HUES64 (cell line): ENCODE measurements at regions not wholly inside any gene's neighbourhood (a gene's known extent, or its start where the extent isn't known, plus 50 kb on each side); places are given as distances from the start of the nearest gene placed in this dataset.

Source experiments
- H3K27ac ChIP-seq: 2 replicates; pipeline ENCODE4 v1.7.0; 2013; ENCODE audit warnings: low read depth, low read length, inconsistent platforms
- H3K27me3 ChIP-seq: 2 replicates; pipeline ENCODE4 v1.6.1; 2013; ENCODE audit warnings: mild to moderate bottlenecking, low read length; ENCODE audit not compliant: insufficient read depth
- H3K36me3 ChIP-seq: 2 replicates; pipeline ENCODE4 v1.6.1; 2013; ENCODE audit warnings: mild to moderate bottlenecking, low read length; ENCODE audit not compliant: insufficient read depth
- H3K4me1 ChIP-seq: 2 replicates; pipeline ENCODE4 v1.6.1; 2013; ENCODE audit warnings: mild to moderate bottlenecking, low read length, moderate library complexity; ENCODE audit not compliant: insufficient read depth
- H3K4me3 ChIP-seq: 2 replicates; pipeline ENCODE4 v1.5.1; 2013; ENCODE audit warnings: mild to moderate bottlenecking, low read length, moderate library complexity
- H3K9ac ChIP-seq: 2 replicates; pipeline ENCODE4 v1.6.1; 2013; ENCODE audit warnings: mild to moderate bottlenecking, low read depth, low read length
- H3K9me3 ChIP-seq: 2 replicates; pipeline ENCODE4 v1.6.1; 2013; ENCODE audit warnings: low read depth, low read length; ENCODE audit not compliant: insufficient read depth
- WGBS: fragments of 150-250, 120-280 bp; methylation state at CpG from one replicate; pipeline ENCODE4 v1.1.7; 2013; ENCODE audit warnings: missing lambda C conversion rate; 5-methylcytosine and 5-hydroxymethylcytosine counted together

DNA sequence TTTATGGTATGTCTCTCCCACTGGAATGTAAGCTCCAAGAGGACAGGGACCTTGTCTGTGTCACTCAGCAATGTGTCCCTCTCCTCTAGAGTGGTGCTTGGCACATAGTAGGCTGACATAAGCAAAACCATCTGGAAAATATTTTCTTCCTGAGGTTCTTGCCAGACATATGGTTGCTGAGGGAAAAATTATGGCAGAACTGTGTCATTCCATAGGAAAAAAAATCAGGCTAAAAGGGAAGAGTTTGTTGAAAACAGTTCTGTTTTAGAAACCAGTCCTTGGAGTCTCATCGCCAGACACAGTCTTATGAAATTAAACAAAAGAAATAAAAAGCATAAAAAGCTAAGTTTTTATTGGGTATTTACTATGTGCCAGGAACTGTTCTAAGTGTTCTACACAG, 60.9 kb downstream of the RTL9 start:
- Histone ChIP-seq H3K4me3 (no peak overlapping the region), H3K36me3 (no peaks in the 10 kb centered on the region), H3K4me1 (peaks cover 4% of the 10 kb centered on the region; the same call in 1 of the 2 replicates), H3K27ac (no peak overlapping the region), H3K9me3 (no peaks in the 10 kb centered on the region), H3K9ac (no peak overlapping the region), H3K27me3 (no peaks in the 10 kb centered on the region)
- WGBS, result 100% methylated on average over 1 of the region's 1 CpG

- no peaks in the 10 kb centered on the region for H3K27me3 ChIP-seq
- 87% methylated on average over 9 of the region's 9 CpGs for WGBS
- H3K9ac ChIP-seq, result no peak overlapping the region
- H3K9me3 ChIP-seq, result no peaks in the 10 kb centered on the region
- H3K4me3 ChIP-seq, result no peak overlapping the region
- peaks cover 14% of the 10 kb centered on the region; the same call in 1 of the 2 replicates for H3K4me1 ChIP-seq
- no peaks in the 10 kb centered on the region for H3K36me3 ChIP-seq
- H3K27ac ChIP-seq, result no peak overlapping the region
These were observed 62.3 kb downstream of the RTL9 start for GRCh38 chrX:110420771-110421499.

DNA sequence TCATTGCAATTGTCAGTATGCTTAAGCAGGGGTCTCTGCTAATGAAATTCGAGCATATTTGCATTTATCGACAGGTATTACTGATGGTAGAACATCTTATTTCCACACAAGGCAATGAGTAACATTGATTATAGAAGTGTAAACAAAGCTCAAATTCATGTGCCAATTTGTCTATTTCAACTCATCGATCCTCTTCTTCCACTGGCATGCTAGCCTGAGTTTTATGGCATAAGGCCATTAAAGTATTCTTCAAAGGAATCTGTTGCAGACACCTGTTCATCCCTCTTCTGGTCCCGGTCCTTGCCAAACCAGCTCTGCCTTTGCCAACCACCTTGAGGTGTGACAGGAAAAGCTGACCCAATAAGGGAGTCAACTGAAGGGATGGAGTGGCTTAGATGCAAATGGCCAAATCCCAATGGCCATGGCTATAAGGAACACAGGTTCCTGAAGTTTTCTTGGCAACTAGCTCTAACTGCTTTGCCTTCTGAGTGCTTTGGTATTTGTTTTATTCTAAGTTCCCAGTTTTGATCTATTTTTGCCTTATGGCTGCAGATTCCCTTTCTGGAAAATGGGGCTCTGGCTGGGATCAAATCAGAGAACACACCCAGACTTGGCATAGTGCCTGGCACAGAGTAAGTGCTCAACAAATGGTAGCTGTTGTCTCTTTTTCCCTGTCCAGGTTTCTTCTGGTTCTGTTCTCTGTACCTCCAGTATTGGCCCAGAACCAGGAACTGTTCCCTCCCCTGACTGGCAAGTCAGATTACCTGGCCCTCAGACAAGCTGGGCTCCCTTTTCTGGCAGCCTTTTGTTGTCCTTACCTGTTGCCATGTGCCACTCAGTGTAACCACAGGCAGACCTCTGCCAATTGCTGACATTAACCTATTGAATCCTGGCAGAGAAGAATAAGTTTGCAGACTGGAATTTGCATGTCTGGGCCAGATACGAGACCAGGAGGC, 63.1 kb downstream of the RTL9 start:
- peaks cover 14% of the 10 kb centered on the region; the same call in 1 of the 2 replicates for H3K4me1 ChIP-seq
- 87% methylated on average over 3 of the region's 5 CpGs for WGBS
- H3K27me3 ChIP-seq, result no peaks in the 10 kb centered on the region
- H3K36me3 ChIP-seq, result no peaks in the 10 kb centered on the region
- no peak overlapping the region for H3K4me3 ChIP-seq
- no peak overlapping the region for H3K27ac ChIP-seq
- H3K9me3 ChIP-seq, result no peaks in the 10 kb centered on the region
- H3K9ac ChIP-seq, result no peak overlapping the region

- peaks cover 10% of the 10 kb centered on the region; the same call in 1 of the 2 replicates for H3K4me1 ChIP-seq
- no peaks in the 10 kb centered on the region for H3K27me3 ChIP-seq
- H3K4me3 ChIP-seq, result no peak overlapping the region
- no peak overlapping the region for H3K27ac ChIP-seq
- 78% methylated on average over 2 of the region's 9 CpGs for WGBS
- no peak overlapping the region for H3K9ac ChIP-seq
- no peaks in the 10 kb centered on the region for H3K9me3 ChIP-seq
- H3K36me3 ChIP-seq, result no peaks in the 10 kb centered on the region
These were observed 66.8 kb downstream of the RTL9 start for GRCh38 chrX:110425222-110426154.

GRCh38 chrX:110426155-110426504, 67.5 kb downstream of the RTL9 start:
- Histone ChIP-seq H3K27ac (no peak overlapping the region), H3K4me1 (peaks cover 10% of the 10 kb centered on the region; the same call in 1 of the 2 replicates), H3K27me3 (no peaks in the 10 kb centered on the region), H3K4me3 (no peak overlapping the region), H3K9ac (no peak overlapping the region), H3K36me3 (no peaks in the 10 kb centered on the region), H3K9me3 (no peaks in the 10 kb centered on the region)
- WGBS, result 96% methylated on average over 3 of the region's 6 CpGs

GRCh38 chrX:110427076-110427475, 68.4 kb downstream of the RTL9 start:
- Histone ChIP-seq H3K9me3 (no peaks in the 10 kb centered on the region), H3K9ac (no peak overlapping the region), H3K36me3 (no peaks in the 10 kb centered on the region), H3K27ac (no peak overlapping the region), H3K4me3 (no peak overlapping the region), H3K4me1 (peaks cover 10% of the 10 kb centered on the region; the same call in 1 of the 2 replicates), H3K27me3 (no peaks in the 10 kb centered on the region)
- 57% methylated on average over 1 of the region's 1 CpG for WGBS

- no peaks in the 10 kb centered on the region for H3K27me3 ChIP-seq
- 86% methylated on average over 3 of the region's 3 CpGs for WGBS
- H3K9ac ChIP-seq, result no peak overlapping the region
These were observed 69.5 kb downstream of the RTL9 start for GRCh38 chrX:110428144-110428543.

DNA sequence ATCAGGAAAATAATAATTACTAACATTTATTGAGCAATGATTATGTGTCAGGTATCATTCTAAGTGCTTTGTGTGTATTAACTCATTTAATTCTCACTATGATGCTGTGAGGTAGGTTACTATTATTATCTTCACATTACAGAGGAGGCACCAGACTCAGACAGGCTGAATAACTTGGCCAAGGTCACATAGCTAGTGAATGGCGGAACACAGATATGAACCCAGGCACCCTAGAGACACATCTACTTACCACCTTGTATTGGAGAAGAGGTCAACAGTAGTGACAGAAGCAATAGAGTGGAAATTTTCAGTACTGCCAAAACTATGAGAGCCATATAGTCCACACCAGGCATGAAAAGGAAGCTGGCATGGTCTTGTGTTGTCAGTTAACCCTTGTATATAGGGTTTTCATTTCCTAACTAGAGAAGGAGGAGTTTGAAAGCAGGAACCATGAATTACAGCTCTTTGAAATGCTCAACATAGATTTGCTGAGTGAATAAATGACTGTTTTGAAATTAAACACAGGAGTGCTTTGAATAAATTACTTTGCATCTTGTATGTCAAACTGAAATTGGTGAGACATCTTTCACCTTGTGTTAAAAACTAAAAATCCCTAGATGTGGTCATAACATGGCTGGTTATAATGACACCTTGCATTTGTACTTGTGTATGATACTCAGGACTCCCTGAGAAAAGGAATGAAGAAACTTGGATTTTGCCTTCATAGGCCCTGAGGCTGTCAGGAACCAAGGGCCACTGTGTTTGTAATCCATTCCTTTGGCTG, 71.8 kb downstream of the RTL9 start:
- no peaks in the 10 kb centered on the region for H3K27me3 ChIP-seq
- H3K4me3 ChIP-seq, result no peak overlapping the region
- H3K36me3 ChIP-seq, result no peaks in the 10 kb centered on the region
- no peak overlapping the region for H3K27ac ChIP-seq
- no peaks in the 10 kb centered on the region for H3K9me3 ChIP-seq
- peaks cover 1% of the 10 kb centered on the region; the same call in 1 of the 2 replicates for H3K4me1 ChIP-seq
- H3K9ac ChIP-seq, result no peak overlapping the region
- WGBS, result no CpG with 5 or more reads among the region's 1 CpG

More at GRCh38 chrX:110428144-110428543, 69.5 kb downstream of the RTL9 start:
- Histone ChIP-seq H3K36me3 (no peaks in the 10 kb centered on the region), H3K4me3 (no peak overlapping the region), H3K9me3 (no peaks in the 10 kb centered on the region), H3K4me1 (peaks cover 10% of the 10 kb centered on the region; the same call in 1 of the 2 replicates), H3K27ac (no peak overlapping the region)

DNA sequence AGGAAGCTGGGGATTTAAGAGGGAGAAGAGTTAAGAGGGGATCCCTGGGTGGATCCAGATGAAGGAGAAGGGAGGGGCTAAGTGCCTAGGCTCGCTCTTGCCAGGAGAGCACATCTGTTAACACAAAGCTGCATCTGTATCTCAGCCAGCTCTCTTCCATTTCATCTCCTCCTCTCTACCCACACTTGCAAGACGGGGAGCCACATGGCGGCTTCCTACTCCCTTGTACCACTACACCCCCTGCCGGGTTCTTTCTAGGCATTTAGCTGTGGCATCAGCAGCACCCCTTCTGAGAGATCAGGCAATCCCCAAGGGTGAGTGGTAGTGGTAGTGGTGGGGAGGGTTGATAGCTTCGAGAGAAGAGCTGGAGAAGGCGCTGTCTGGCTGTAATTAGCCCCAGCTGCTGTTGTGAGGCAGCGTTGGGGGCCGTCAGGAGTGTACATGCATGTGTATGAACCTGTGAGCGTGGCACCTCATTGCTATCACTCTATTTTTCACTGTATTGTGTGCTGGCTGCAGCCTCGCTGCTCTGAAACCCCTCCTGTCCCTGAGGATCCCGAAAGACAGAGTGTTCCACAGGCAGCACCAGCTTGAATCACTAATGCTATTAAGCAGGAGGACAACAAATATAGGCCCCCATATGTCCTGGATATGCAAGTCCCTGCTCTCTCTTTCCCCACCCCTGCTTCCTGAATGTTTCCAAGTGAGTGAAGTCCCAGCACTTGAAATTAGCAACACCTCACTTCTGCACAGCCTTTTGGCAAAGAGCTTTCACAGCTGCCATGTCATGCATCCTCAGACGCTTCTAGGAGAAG, 73.7 kb downstream of the RTL9 start:
- Histone ChIP-seq H3K9ac (no peak overlapping the region), H3K27ac (no peak overlapping the region), H3K4me3 (no peak overlapping the region), H3K9me3 (no peaks in the 10 kb centered on the region), H3K36me3 (no peaks in the 10 kb centered on the region), H3K27me3 (no peaks in the 10 kb centered on the region), H3K4me1 (peaks cover 3% of the 10 kb centered on the region; the same call in 1 of the 2 replicates)
- WGBS, result 92% methylated on average over 12 of the region's 12 CpGs
